ENCODE measurements at regions not wholly inside any gene's neighbourhood (a gene's known extent, or its start where the extent isn't known, plus 50 kb on each side); places are given as distances from the start of the nearest gene placed in this dataset.

DNA sequence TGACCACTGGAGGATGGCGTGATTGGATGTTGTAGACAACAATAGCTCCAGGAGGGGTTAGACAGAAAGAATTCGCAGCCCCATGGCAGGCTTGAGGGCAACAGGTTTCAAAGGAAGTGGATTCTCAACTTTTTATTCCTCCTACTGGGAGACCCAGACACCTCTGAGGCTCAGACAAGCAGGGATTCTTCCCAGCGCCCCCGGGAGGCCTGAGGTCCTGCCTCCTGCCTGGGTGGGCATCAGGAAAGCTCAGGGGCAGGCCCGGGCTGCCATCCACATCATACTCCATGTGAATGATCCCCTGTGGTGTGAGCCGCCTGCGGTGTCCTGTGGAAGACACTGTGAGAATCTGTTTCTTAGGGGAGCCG lies 203.5 kb downstream of the CYP26B1 start:
- TF ChIP-seq CTCF (IDR thresholded peaks at IDR 0.05; ENCODE audit: low read length) (no peak), EZH2 (optimal IDR thresholded peaks at IDR 0.05; ENCODE audit: low read depth, low read length) (no peak), EZH2phosphoT487 (IDR thresholded peaks at IDR 0.05; ENCODE audit: low read length) (no peak)

Measured in MM.1S (cell line).